ENCODE measurements at regions not wholly inside any gene's neighbourhood (a gene's known extent, or its start where the extent isn't known, plus 50 kb on each side); places are given as distances from the start of the nearest gene placed in this dataset.

- no peak for TF ChIP-seq NFIC (IDR thresholded peaks at IDR 0.05)
- TF ChIP-seq EGR1 (IDR thresholded peaks at IDR 0.05): no peak
- no peak for TF ChIP-seq CEBPB (IDR thresholded peaks at IDR 0.05)
- TF ChIP-seq TCF12 (IDR thresholded peaks at IDR 0.05; ENCODE audit: low read depth): no peak
- TF ChIP-seq RAD21 (IDR thresholded peaks at IDR 0.05; ENCODE audit: low read depth): no peak
- TF ChIP-seq CREB1 (IDR thresholded peaks at IDR 0.05; ENCODE audit: low read depth): no peak
- TF ChIP-seq TAF1 (IDR thresholded peaks at IDR 0.05; ENCODE audit: low read depth): no peak
Observed at GRCh38 chr10:4683838-4684237, 142.2 kb upstream of the AKR1E2 start.

DNA sequence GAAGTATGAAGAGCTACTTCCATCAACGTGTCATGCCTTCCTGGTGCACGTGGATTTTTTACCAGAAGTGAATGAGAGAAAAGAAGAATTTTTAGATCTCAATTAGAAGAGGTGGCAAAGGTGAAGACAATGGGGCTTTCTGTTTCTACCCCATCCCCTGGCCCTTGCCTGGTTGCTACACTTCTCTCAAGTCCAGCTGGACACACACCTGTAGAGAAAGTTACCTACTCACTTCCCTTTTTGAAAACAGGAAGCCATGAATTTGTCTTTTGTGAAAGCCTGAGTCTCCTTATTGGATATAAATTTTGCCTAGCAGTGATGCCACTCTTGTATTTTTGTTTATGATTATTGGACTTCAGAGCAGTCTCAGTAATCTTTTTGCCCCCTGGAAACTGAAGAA is 142.9 kb upstream of the AKR1E2 start:
- no peak for TF ChIP-seq NFIC (IDR thresholded peaks at IDR 0.05)
- no peak for TF ChIP-seq ZBTB7A (IDR thresholded peaks at IDR 0.05; ENCODE audit: low read depth)
- no peak for TF ChIP-seq USF1 (IDR thresholded peaks at IDR 0.05)
- TF ChIP-seq TEAD4 (IDR thresholded peaks at IDR 0.05): no peak
- TF ChIP-seq FOXM1 (IDR thresholded peaks at IDR 0.05; ENCODE audit: borderline replicate concordance, low read depth): no peak
- no peak for TF ChIP-seq CEBPB (IDR thresholded peaks at IDR 0.05)
- no peak for TF ChIP-seq EP300 (IDR thresholded peaks at IDR 0.05; ENCODE audit: borderline replicate concordance)
- TF ChIP-seq TAF1 (IDR thresholded peaks at IDR 0.05; ENCODE audit: low read depth): no peak
- TF ChIP-seq CREB1 (IDR thresholded peaks at IDR 0.05; ENCODE audit: low read depth): no peak
- TF ChIP-seq YY1 (IDR thresholded peaks at IDR 0.05; ENCODE audit: low read depth): no peak
- no peak for TF ChIP-seq EGR1 (IDR thresholded peaks at IDR 0.05)
- TF ChIP-seq MAX (IDR thresholded peaks at IDR 0.05): no peak
- TF ChIP-seq TCF12 (IDR thresholded peaks at IDR 0.05; ENCODE audit: low read depth): no peak
- TF ChIP-seq, protein P1, sequence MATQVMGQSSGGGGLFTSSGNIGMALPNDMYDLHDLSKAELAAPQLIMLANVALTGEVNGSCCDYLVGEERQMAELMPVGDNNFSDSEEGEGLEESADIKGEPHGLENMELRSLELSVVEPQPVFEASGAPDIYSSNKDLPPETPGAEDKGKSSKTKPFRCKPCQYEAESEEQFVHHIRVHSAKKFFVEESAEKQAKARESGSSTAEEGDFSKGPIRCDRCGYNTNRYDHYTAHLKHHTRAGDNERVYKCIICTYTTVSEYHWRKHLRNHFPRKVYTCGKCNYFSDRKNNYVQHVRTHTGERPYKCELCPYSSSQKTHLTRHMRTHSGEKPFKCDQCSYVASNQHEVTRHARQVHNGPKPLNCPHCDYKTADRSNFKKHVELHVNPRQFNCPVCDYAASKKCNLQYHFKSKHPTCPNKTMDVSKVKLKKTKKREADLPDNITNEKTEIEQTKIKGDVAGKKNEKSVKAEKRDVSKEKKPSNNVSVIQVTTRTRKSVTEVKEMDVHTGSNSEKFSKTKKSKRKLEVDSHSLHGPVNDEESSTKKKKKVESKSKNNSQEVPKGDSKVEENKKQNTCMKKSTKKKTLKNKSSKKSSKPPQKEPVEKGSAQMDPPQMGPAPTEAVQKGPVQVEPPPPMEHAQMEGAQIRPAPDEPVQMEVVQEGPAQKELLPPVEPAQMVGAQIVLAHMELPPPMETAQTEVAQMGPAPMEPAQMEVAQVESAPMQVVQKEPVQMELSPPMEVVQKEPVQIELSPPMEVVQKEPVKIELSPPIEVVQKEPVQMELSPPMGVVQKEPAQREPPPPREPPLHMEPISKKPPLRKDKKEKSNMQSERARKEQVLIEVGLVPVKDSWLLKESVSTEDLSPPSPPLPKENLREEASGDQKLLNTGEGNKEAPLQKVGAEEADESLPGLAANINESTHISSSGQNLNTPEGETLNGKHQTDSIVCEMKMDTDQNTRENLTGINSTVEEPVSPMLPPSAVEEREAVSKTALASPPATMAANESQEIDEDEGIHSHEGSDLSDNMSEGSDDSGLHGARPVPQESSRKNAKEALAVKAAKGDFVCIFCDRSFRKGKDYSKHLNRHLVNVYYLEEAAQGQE (IDR thresholded peaks at IDR 0.05; ENCODE audit: low read depth): no peak
- TF ChIP-seq RAD21 (IDR thresholded peaks at IDR 0.05; ENCODE audit: low read depth): no peak

- no peak for TF ChIP-seq CREB1 (IDR thresholded peaks at IDR 0.05; ENCODE audit: low read depth)
- TF ChIP-seq NFIC (IDR thresholded peaks at IDR 0.05): no peak
- no peak for TF ChIP-seq MAX (IDR thresholded peaks at IDR 0.05)
- no peak for TF ChIP-seq USF1 (IDR thresholded peaks at IDR 0.05)
- no peak for TF ChIP-seq EP300 (IDR thresholded peaks at IDR 0.05; ENCODE audit: borderline replicate concordance)
- no peak for TF ChIP-seq TEAD4 (IDR thresholded peaks at IDR 0.05)
- no peak for TF ChIP-seq EGR1 (IDR thresholded peaks at IDR 0.05)
- no peak for TF ChIP-seq TAF1 (IDR thresholded peaks at IDR 0.05; ENCODE audit: low read depth)
- TF ChIP-seq CEBPB (IDR thresholded peaks at IDR 0.05): no peak
- no peak for TF ChIP-seq YY1 (IDR thresholded peaks at IDR 0.05; ENCODE audit: low read depth)
- TF ChIP-seq, protein P1 (IDR thresholded peaks at IDR 0.05; ENCODE audit: low read depth): no peak
- TF ChIP-seq TCF12 (IDR thresholded peaks at IDR 0.05; ENCODE audit: low read depth): no peak
- no peak for TF ChIP-seq ZBTB7A (IDR thresholded peaks at IDR 0.05; ENCODE audit: low read depth)
Observed at GRCh38 chr10:4678951-4679671, 146.9 kb upstream of the AKR1E2 start.

GRCh38 chr10:4678023-4678950 is 147.7 kb upstream of the AKR1E2 start:
- TF ChIP-seq TCF12 (IDR thresholded peaks at IDR 0.05; ENCODE audit: low read depth): no peak
- no peak for TF ChIP-seq TAF1 (IDR thresholded peaks at IDR 0.05; ENCODE audit: low read depth)
- no peak for TF ChIP-seq EP300 (IDR thresholded peaks at IDR 0.05; ENCODE audit: borderline replicate concordance)
- TF ChIP-seq ZBTB7A (IDR thresholded peaks at IDR 0.05; ENCODE audit: low read depth): no peak
- TF ChIP-seq YY1 (IDR thresholded peaks at IDR 0.05; ENCODE audit: low read depth): no peak
- no peak for TF ChIP-seq TEAD4 (IDR thresholded peaks at IDR 0.05)
- TF ChIP-seq EGR1 (IDR thresholded peaks at IDR 0.05): no peak
- TF ChIP-seq CREB1 (IDR thresholded peaks at IDR 0.05; ENCODE audit: low read depth): no peak
- no peak for TF ChIP-seq NFIC (IDR thresholded peaks at IDR 0.05)
- TF ChIP-seq CEBPB (IDR thresholded peaks at IDR 0.05): no peak
- TF ChIP-seq FOXM1 (IDR thresholded peaks at IDR 0.05; ENCODE audit: borderline replicate concordance, low read depth): no peak
- TF ChIP-seq, protein P1 (IDR thresholded peaks at IDR 0.05; ENCODE audit: low read depth): no peak
- TF ChIP-seq USF1 (IDR thresholded peaks at IDR 0.05): no peak
- no peak for TF ChIP-seq RAD21 (IDR thresholded peaks at IDR 0.05; ENCODE audit: low read depth)
- TF ChIP-seq MAX (IDR thresholded peaks at IDR 0.05): no peak

Measured in Ishikawa (cell line).